ENCODE measurements at regions not wholly inside any gene's neighbourhood (a gene's known extent, or its start where the extent isn't known, plus 50 kb on each side); places are given as distances from the start of the nearest gene placed in this dataset.

- no peak overlapping the region for H3K4me3 ChIP-seq (ENCODE audit: low read length)
- TF ChIP-seq CTCF (IDR thresholded peaks at IDR 0.05; ENCODE audit: insufficient read depth, low read depth, low read length, missing control alignments): peak; percentile 51
- peak; percentile 42 for DNase-seq (ENCODE audit: low read depth)
Observed at GRCh38 chrX:128106630-128107029, 54.4 kb upstream of the ACTRT1 start.

- no peak overlapping the region for H3K4me3 ChIP-seq (ENCODE audit: low read length)
- no peak for TF ChIP-seq CTCF (IDR thresholded peaks at IDR 0.05; ENCODE audit: insufficient read depth, low read depth, low read length, missing control alignments)
- no peak for DNase-seq (ENCODE audit: low read depth)
Observed at GRCh38 chrX:128105659-128106058, 53.5 kb upstream of the ACTRT1 start.

All from epithelial cell of esophagus (primary cell).